ENCODE measurements at regions not wholly inside any gene's neighbourhood (a gene's known extent, or its start where the extent isn't known, plus 50 kb on each side); places are given as distances from the start of the nearest gene placed in this dataset.
A peak's percentile ranks its signal among the peaks of the same experiment; 100 is the strongest.

GRCh38 chr6:120468486-120468885 is 865.8 kb downstream of the TBC1D32 start:
- no peak overlapping the region for H3K27ac ChIP-seq (ENCODE audit: low read depth)
- H4K20me1 ChIP-seq (replicated peaks; ENCODE audit: insufficient read depth): no peaks in the 10 kb centered on the region
- Mint-ChIP-seq H3K4me3 (no peak overlapping the region), H3K27ac (no peak overlapping the region; the same call in 1 of the 2 replicates), H3K36me3 (ENCODE audit: low read depth) (peaks cover 15% of the 10 kb centered on the region), H3K9me3 (peaks cover 13% of the 10 kb centered on the region), H3K27me3 (ENCODE audit: insufficient read depth, low read depth, poor library complexity) (peaks cover 6% of the 10 kb centered on the region), H3K4me1 (peaks cover 4% of the 10 kb centered on the region)
- no peaks in the 10 kb centered on the region for H3K9me2 ChIP-seq (ENCODE audit: insufficient read depth)
- H3K79me2 ChIP-seq (replicated peaks; ENCODE audit: insufficient read depth): no peaks in the 10 kb centered on the region
- H3K36me3 ChIP-seq (ENCODE audit: insufficient read depth): no peaks in the 10 kb centered on the region
- no peaks in the 10 kb centered on the region for H3F3A ChIP-seq (replicated peaks; ENCODE audit: low read depth)
- 0 out of 2 replicates have a peak overlapping the region, but pooled peaks have one; percentile 16 for H3K4me3 ChIP-seq
- no peak overlapping the region for H2AFZ ChIP-seq
- H3K4me1 ChIP-seq (ENCODE audit: insufficient read depth): peaks cover 12% of the 10 kb centered on the region
- H3K27me3 ChIP-seq (ENCODE audit: insufficient read depth): no peaks in the 10 kb centered on the region
- TF ChIP-seq REST (IDR thresholded peaks at IDR 0.05; ENCODE audit: unreplicated experiment) (no peak), ZNF462 (CRISPR knock-in tag; IDR thresholded peaks at IDR 0.05) (no peak), EZH2phosphoT487 (IDR thresholded peaks at IDR 0.05; ENCODE audit: unreplicated experiment) (no peak), STAT1 (IDR thresholded peaks at IDR 0.05; ENCODE audit: unreplicated experiment) (no peak), POLR2AphosphoS5 (IDR thresholded peaks at IDR 0.05; ENCODE audit: low read depth) (no peak), EZH2 (IDR thresholded peaks at IDR 0.05; ENCODE audit: low read depth, unreplicated experiment) (no peak), JUNB (IDR thresholded peaks at IDR 0.05; ENCODE audit: unreplicated experiment) (no peak), ZNF331 (CRISPR knock-in tag; IDR thresholded peaks at IDR 0.05; ENCODE audit: low read depth) (no peak), CTCF (conservative IDR thresholded peaks at IDR 0.05; ENCODE audit: low read depth in 2 of 2) (no peak), ETS1 (IDR thresholded peaks at IDR 0.05) (no peak), NANOG (IDR thresholded peaks at IDR 0.05; ENCODE audit: borderline replicate concordance) (no peak), ZNF114 (CRISPR knock-in tag; IDR thresholded peaks at IDR 0.05) (no peak), CREB1 (CRISPR knock-in tag; IDR thresholded peaks at IDR 0.05; ENCODE audit: low read depth) (no peak)
- 0 out of 2 replicates have a peak overlapping the region, but pooled peaks have one; percentile 4 for H3K4me2 ChIP-seq
- DNase-seq (ENCODE audit: low spot score): no peak
- no peak for ATAC-seq
